ENCODE measurements at regions not wholly inside any gene's neighbourhood (a gene's known extent, or its start where the extent isn't known, plus 50 kb on each side); places are given as distances from the start of the nearest gene placed in this dataset.

- no peak for DNase-seq
- Mint-ChIP-seq H3K4me3 (ENCODE audit: unreplicated experiment) (no peak overlapping the region), H3K27ac (ENCODE audit: unreplicated experiment) (no peak overlapping the region), H3K4me1 (ENCODE audit: low read depth, unreplicated experiment) (no peaks in the 10 kb centered on the region), H3K36me3 (ENCODE audit: insufficient read depth, unreplicated experiment) (no peaks in the 10 kb centered on the region), H3K9me3 (ENCODE audit: unreplicated experiment) (no peaks in the 10 kb centered on the region), H3K27me3 (ENCODE audit: insufficient read depth, unreplicated experiment) (peaks cover 2% of the 10 kb centered on the region)
- H3K4me3 ChIP-seq (ENCODE audit: low read depth, low read length) = no peak overlapping the region
- H3K4me1 ChIP-seq = no peaks in the 10 kb centered on the region
- no peaks in the 10 kb centered on the region for H3K27me3 ChIP-seq (replicated peaks; ENCODE audit: control insufficient read depth, insufficient read depth, low read length)
- BruUV-seq (replicated peaks) = no TSS peak
- CTCF ChIA-PET = no interaction called here
- POLR2A ChIA-PET = no interaction called here
- H3K9me3 ChIP-seq = no peaks in the 10 kb centered on the region
- no peaks in the 10 kb centered on the region for H3K36me3 ChIP-seq (ENCODE audit: control insufficient read depth, insufficient read depth, low read length)
- TF ChIP-seq, protein P1, sequence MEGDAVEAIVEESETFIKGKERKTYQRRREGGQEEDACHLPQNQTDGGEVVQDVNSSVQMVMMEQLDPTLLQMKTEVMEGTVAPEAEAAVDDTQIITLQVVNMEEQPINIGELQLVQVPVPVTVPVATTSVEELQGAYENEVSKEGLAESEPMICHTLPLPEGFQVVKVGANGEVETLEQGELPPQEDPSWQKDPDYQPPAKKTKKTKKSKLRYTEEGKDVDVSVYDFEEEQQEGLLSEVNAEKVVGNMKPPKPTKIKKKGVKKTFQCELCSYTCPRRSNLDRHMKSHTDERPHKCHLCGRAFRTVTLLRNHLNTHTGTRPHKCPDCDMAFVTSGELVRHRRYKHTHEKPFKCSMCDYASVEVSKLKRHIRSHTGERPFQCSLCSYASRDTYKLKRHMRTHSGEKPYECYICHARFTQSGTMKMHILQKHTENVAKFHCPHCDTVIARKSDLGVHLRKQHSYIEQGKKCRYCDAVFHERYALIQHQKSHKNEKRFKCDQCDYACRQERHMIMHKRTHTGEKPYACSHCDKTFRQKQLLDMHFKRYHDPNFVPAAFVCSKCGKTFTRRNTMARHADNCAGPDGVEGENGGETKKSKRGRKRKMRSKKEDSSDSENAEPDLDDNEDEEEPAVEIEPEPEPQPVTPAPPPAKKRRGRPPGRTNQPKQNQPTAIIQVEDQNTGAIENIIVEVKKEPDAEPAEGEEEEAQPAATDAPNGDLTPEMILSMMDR (IDR thresholded peaks at IDR 0.05; ENCODE audit: insufficient read depth in 1 of 2, low read depth in 1 of 2, low read length in 1 of 2, severe bottlenecking in 1 of 2, unreplicated experiment in 1 of 2) = no peak
- intact Hi-C loops (cut with micrococcal nuclease; ENCODE audit: unreplicated experiment) = no loop called here
Measured at GRCh38 chr18:1652018-1652417, 747.3 kb downstream of the ADCYAP1 start.

- Mint-ChIP-seq H3K4me3 (ENCODE audit: unreplicated experiment) (no peak overlapping the region), H3K27ac (ENCODE audit: unreplicated experiment) (no peak overlapping the region), H3K36me3 (ENCODE audit: insufficient read depth, unreplicated experiment) (no peaks in the 10 kb centered on the region), H3K27me3 (ENCODE audit: insufficient read depth, unreplicated experiment) (peaks cover 2% of the 10 kb centered on the region), H3K4me1 (ENCODE audit: low read depth, unreplicated experiment) (no peaks in the 10 kb centered on the region), H3K9me3 (ENCODE audit: unreplicated experiment) (no peaks in the 10 kb centered on the region)
- intact Hi-C loops (cut with micrococcal nuclease; ENCODE audit: unreplicated experiment) = no loop called here
- DNase-seq = no peak
- Histone ChIP-seq H3K27me3 (replicated peaks; ENCODE audit: control insufficient read depth, insufficient read depth, low read length) (no peaks in the 10 kb centered on the region), H3K36me3 (ENCODE audit: control insufficient read depth, insufficient read depth, low read length) (no peaks in the 10 kb centered on the region), H3K4me1 (no peaks in the 10 kb centered on the region), H3K4me3 (ENCODE audit: low read depth, low read length) (no peak overlapping the region), H3K9me3 (no peaks in the 10 kb centered on the region)
- ChIA-PET POLR2A (no interaction called here), CTCF (no interaction called here)
- TF ChIP-seq, protein P1 (IDR thresholded peaks at IDR 0.05; ENCODE audit: insufficient read depth in 1 of 2, low read depth in 1 of 2, low read length in 1 of 2, severe bottlenecking in 1 of 2, unreplicated experiment in 1 of 2) = no peak
- BruUV-seq (replicated peaks) = no TSS peak
Measured at GRCh38 chr18:1653873-1654272, 749.2 kb downstream of the ADCYAP1 start.

- H3K9me3 ChIP-seq = no peaks in the 10 kb centered on the region
- intact Hi-C loops (cut with micrococcal nuclease; ENCODE audit: unreplicated experiment) = no loop called here
- Mint-ChIP-seq H3K9me3 (ENCODE audit: unreplicated experiment) (no peaks in the 10 kb centered on the region), H3K27me3 (ENCODE audit: insufficient read depth, unreplicated experiment) (peaks cover 2% of the 10 kb centered on the region), H3K4me3 (ENCODE audit: unreplicated experiment) (no peak overlapping the region), H3K4me1 (ENCODE audit: low read depth, unreplicated experiment) (no peaks in the 10 kb centered on the region), H3K27ac (ENCODE audit: unreplicated experiment) (no peak overlapping the region), H3K36me3 (ENCODE audit: insufficient read depth, unreplicated experiment) (no peaks in the 10 kb centered on the region)
- BruUV-seq (replicated peaks) = no TSS peak
- CTCF ChIA-PET = no interaction called here
- H3K4me1 ChIP-seq = no peaks in the 10 kb centered on the region
- DNase-seq = no peak
- no peaks in the 10 kb centered on the region for H3K27me3 ChIP-seq (replicated peaks; ENCODE audit: control insufficient read depth, insufficient read depth, low read length)
- POLR2A ChIA-PET = no interaction called here
- H3K4me3 ChIP-seq (ENCODE audit: low read depth, low read length) = no peak overlapping the region
- no peaks in the 10 kb centered on the region for H3K36me3 ChIP-seq (ENCODE audit: control insufficient read depth, insufficient read depth, low read length)
- TF ChIP-seq, protein P1 (IDR thresholded peaks at IDR 0.05; ENCODE audit: insufficient read depth in 1 of 2, low read depth in 1 of 2, low read length in 1 of 2, severe bottlenecking in 1 of 2, unreplicated experiment in 1 of 2) = no peak
Measured at GRCh38 chr18:1657876-1658275, 753.2 kb downstream of the ADCYAP1 start.

Measured in Caco-2 (cell line).